ENCODE measurements at regions not wholly inside any gene's neighbourhood (a gene's known extent, or its start where the extent isn't known, plus 50 kb on each side); places are given as distances from the start of the nearest gene placed in this dataset.
"Not testable (repeated sequence)": the region's sequence is repeated elsewhere in the genome, so short reads cannot be mapped to it uniquely, and the experiment has no call there.

DNA sequence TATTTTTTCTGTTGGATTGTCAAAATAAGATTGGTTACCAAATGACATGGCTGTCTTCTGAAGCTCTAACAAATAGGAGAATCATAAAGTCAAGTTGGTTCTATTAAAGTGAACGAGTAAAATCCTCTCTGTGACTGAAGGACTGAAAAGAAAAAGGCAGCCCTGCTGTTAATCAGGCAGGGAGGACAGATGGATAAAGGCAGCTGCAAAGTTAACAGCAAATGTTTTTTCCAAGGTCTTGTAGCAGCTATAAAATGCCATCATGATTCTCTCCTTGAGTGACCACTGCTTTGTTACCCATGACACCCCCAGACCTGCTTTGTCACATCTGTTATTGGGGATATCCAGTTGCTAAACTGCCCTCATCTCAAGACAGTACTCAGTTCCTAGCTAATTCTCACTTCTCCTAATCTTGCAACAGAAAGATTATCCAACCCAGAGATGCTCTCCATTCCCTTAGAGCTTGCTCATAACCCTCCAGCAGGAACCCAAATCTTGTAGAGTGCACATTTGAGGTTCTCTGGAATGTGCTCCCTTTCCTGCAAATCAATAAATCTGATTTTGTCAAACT is 89.7 kb upstream of the PARP8 start:
- no peaks in the 10 kb centered on the region for H3K4me1 ChIP-seq
- intact Hi-C loops (cut with DNase I; ENCODE audit: low total_unique reads): no loop called here
- H3K36me3 ChIP-seq: no peaks in the 10 kb centered on the region
- DNase-seq (ENCODE audit: low spot score in 2 of 2): no peak
- no peak overlapping the region for H3K4me3 ChIP-seq
- no peaks in the 10 kb centered on the region for H3K9me3 ChIP-seq
- TF ChIP-seq, protein P1, sequence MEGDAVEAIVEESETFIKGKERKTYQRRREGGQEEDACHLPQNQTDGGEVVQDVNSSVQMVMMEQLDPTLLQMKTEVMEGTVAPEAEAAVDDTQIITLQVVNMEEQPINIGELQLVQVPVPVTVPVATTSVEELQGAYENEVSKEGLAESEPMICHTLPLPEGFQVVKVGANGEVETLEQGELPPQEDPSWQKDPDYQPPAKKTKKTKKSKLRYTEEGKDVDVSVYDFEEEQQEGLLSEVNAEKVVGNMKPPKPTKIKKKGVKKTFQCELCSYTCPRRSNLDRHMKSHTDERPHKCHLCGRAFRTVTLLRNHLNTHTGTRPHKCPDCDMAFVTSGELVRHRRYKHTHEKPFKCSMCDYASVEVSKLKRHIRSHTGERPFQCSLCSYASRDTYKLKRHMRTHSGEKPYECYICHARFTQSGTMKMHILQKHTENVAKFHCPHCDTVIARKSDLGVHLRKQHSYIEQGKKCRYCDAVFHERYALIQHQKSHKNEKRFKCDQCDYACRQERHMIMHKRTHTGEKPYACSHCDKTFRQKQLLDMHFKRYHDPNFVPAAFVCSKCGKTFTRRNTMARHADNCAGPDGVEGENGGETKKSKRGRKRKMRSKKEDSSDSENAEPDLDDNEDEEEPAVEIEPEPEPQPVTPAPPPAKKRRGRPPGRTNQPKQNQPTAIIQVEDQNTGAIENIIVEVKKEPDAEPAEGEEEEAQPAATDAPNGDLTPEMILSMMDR (IDR thresholded peaks at IDR 0.05): no peak
- TF ChIP-seq POLR2AphosphoS5 (IDR thresholded peaks at IDR 0.05) (no peak), POLR2A (IDR thresholded peaks at IDR 0.05) (no peak)
- H3K27ac ChIP-seq: no peak overlapping the region
- no peaks in the 10 kb centered on the region for H3K27me3 ChIP-seq

DNA sequence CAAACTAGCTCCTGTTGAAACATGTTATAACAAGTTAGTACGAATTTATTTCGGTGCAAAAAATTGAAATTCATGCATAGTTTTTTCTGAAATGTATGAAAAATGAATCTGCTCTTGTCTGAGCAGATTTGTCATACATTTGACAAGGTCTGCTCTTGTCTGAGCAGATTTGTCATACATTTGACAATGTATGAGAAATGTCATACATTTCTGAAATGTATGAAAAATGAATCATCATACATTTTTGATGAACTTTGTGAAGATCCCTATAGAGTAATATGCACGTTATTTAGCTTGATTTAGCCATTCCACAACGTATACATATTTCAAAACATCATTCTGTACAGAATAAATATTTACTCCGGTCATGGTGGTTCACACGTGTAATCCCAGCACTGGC is 85.9 kb upstream of the PARP8 start:
- no peak overlapping the region for H3K27ac ChIP-seq
- H3K9me3 ChIP-seq: no peaks in the 10 kb centered on the region
- no peaks in the 10 kb centered on the region for H3K36me3 ChIP-seq
- H3K4me1 ChIP-seq: no peaks in the 10 kb centered on the region
- no peak overlapping the region for H3K4me3 ChIP-seq
- DNase-seq (ENCODE audit: low spot score in 2 of 2): no peak
- H3K27me3 ChIP-seq: no peaks in the 10 kb centered on the region
- intact Hi-C loops (cut with DNase I; ENCODE audit: low total_unique reads): no loop called here
- no peak for TF ChIP-seq POLR2A (IDR thresholded peaks at IDR 0.05)
- TF ChIP-seq, protein P1 (IDR thresholded peaks at IDR 0.05): no peak
- TF ChIP-seq POLR2AphosphoS5 (IDR thresholded peaks at IDR 0.05): no peak

DNA sequence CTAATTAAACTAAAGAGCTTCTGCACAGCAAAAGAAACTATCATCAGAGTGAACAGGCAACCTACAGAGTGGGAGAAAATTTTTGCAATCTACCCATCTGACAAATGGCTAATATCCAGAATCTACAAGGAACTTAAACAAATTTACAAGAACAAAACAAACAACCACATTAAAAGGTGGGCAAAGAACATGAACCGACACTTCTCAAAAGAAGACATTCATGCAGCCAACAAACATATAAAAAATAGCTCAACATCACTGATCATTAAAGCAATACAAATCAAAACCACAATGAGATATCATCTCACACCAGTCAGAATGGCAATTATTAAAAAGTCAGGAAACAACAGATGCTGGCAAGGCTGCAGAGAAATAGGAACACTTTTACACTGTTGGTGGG is 84.6 kb upstream of the PARP8 start:
- H3K4me3 ChIP-seq; H3K27me3 ChIP-seq; intact Hi-C loops (cut with DNase I; ENCODE audit: low total_unique reads); H3K27ac ChIP-seq; H3K4me1 ChIP-seq; DNase-seq (ENCODE audit: low spot score in 2 of 2); H3K9me3 ChIP-seq; H3K36me3 ChIP-seq: not testable (repeated sequence)

DNA sequence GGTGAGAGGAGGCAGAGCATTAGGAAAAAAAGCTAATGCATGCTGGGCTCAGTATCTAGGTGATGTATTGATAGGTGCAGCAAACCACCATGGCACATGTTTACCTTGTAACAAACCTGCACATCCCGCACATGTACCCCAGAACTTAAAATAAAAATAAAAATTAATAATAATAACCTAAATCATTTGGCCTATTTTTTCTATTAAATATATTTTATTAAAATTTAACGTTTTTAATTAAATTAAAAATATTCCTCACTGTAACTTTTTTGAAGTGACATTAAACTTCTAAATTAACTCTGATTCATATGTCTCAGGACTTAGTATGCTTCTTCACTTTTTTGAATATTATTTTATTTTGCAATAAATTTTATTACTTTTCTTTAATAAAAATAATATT is 83.7 kb upstream of the PARP8 start:
- intact Hi-C loops (cut with DNase I; ENCODE audit: low total_unique reads): no loop called here
- no peak for DNase-seq (ENCODE audit: low spot score in 2 of 2)
- no peak overlapping the region for H3K27ac ChIP-seq

DNA sequence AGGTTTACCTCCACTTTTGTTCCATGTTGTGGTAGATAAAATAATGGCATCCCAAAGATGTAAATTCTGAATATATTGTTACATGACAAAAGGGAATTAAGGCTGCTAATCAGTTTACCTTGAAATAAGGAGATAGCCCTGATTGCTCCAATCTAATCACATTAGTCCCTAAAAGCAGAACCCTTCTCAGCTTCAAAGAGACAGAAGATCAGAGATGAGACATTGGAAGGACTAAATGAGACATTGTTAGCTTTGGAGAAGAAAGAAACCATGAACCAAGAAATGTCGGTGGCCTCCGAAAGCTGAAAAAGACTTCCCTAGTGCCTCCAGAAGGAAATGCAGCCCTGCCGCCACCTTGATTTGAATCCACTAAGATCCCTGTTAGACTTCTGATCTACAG is 82.8 kb upstream of the PARP8 start:
- no peaks in the 10 kb centered on the region for H3K36me3 ChIP-seq
- H3K27ac ChIP-seq: no peak overlapping the region
- H3K9me3 ChIP-seq: no peaks in the 10 kb centered on the region
- H3K4me3 ChIP-seq: no peak overlapping the region
- TF ChIP-seq POLR2AphosphoS5 (IDR thresholded peaks at IDR 0.05) (no peak), POLR2A (IDR thresholded peaks at IDR 0.05) (no peak)
- TF ChIP-seq, protein P1 (IDR thresholded peaks at IDR 0.05): no peak
- intact Hi-C loops (cut with DNase I; ENCODE audit: low total_unique reads): no loop called here
- H3K27me3 ChIP-seq: no peaks in the 10 kb centered on the region
- no peaks in the 10 kb centered on the region for H3K4me1 ChIP-seq
- DNase-seq (ENCODE audit: low spot score in 2 of 2): no peak

More for the DNA sequence above, 83.7 kb upstream of the PARP8 start:
- Histone ChIP-seq H3K4me3 (no peak overlapping the region), H3K9me3 (no peaks in the 10 kb centered on the region), H3K4me1 (no peaks in the 10 kb centered on the region), H3K27me3 (no peaks in the 10 kb centered on the region), H3K36me3 (no peaks in the 10 kb centered on the region)
- TF ChIP-seq, protein P1 (IDR thresholded peaks at IDR 0.05): no peak
- TF ChIP-seq POLR2AphosphoS5 (IDR thresholded peaks at IDR 0.05) (no peak), POLR2A (IDR thresholded peaks at IDR 0.05) (no peak)

DNA sequence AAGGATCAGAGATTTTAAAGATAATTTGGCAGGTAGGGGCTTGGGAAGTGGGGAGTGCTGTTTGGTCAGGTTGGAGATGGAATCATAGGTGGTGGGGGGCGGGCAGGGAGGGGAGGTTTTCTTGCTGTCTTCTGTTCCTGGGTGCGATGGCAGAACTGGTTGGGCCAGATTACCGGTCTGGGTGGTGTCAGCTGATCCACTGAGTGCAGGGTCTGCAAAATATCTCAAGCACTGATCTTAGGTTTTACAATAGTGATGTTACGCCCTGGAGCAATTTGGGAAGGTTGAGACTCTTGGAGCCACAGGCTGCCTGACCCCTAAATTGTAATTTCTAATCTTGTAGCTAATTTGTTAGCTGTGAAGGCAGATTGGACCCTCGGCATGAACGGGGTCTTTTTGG is 78.0 kb upstream of the PARP8 start:
- H3K27me3 ChIP-seq; H3K36me3 ChIP-seq; intact Hi-C loops (cut with DNase I; ENCODE audit: low total_unique reads); H3K27ac ChIP-seq; H3K4me3 ChIP-seq; H3K9me3 ChIP-seq; H3K4me1 ChIP-seq; DNase-seq (ENCODE audit: low spot score in 2 of 2): not testable (repeated sequence)

DNA sequence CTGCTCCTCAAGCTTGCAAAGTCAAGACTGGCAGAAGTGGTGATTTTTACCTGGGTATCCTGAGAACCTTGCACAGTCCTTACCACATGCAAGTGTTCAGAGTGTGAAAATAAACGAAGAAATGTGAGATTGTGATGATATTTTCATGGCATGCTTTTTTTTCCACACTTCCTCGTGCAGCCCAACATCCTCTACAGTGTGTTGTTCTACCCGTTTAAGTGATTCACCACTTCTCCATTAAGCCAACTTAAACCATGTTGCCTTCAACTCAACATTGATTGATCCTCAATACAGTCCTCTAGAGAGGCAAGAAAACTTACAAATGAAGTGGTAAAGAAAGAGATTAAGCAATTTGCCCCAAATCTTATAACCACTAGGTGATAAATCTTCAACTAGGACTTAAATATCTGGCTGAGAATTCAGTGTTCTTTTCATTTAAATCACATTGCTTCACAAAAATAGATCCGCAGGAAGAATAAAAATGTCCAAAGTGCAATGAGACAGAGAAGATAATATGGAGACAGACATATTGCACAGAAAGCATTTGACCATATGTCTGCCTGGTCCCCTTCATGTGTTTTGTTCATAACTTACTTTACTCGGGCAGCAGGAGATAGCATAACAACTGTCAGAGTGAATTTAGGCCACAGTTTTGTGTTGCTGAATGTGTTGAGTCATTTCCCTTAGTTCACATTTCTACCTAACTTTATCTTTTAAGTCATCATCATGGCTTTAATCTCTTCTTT is 75.8 kb upstream of the PARP8 start:
- H3K4me1 ChIP-seq; H3K9me3 ChIP-seq; H3K36me3 ChIP-seq; H3K27me3 ChIP-seq; DNase-seq (ENCODE audit: low spot score in 2 of 2); H3K4me3 ChIP-seq; H3K27ac ChIP-seq; intact Hi-C loops (cut with DNase I; ENCODE audit: low total_unique reads): not testable (repeated sequence)

DNA sequence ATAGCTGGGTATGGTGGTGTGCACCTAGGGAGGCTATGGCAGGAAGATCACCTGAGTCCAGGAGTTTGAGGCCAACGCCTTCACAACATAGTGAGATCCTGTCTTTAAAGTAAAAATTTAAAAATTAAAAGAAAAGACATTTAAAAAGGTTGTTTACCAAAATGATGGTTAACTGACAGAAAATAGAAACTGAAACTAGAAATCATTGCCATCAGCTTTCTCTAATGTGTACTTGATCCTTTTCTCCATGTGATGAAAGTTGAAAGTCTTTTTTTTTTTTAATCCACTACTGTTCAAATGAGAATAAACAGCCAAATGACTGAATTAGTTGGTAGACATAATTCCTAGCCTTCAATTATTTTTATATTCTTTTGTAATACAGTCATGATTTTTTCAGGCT is 75.1 kb upstream of the PARP8 start:
- H3K27me3 ChIP-seq; DNase-seq (ENCODE audit: low spot score in 2 of 2); H3K27ac ChIP-seq; H3K4me1 ChIP-seq; H3K36me3 ChIP-seq; intact Hi-C loops (cut with DNase I; ENCODE audit: low total_unique reads); H3K9me3 ChIP-seq; H3K4me3 ChIP-seq: not testable (repeated sequence)

All from breast epithelium (tissue), 4 donors.